Stomach (tissue), 8 donors: ENCODE measurements at regions not wholly inside any gene's neighbourhood (a gene's known extent, or its start where the extent isn't known, plus 50 kb on each side); places are given as distances from the start of the nearest gene placed in this dataset.

Experiments
- DNase-seq, 2 donors: peaks; one replicate each; pipeline versions ENCODE4 v3.0.0 to v3.0.0-alpha.2; 2013 to 2019
- H3K27ac ChIP-seq, 5 donors: fragments of 200-600 bp in 4 of 5; sonication (generic) in 4 of 5; one replicate each; pipeline ENCODE4 v1.5.1; 2013 to 2019; ENCODE audit warnings: mild to moderate bottlenecking in 1 of 5, moderate library complexity in 1 of 5
- H3K27me3 ChIP-seq, 3 donors: fragments of 200-600 bp; sonication (generic); one replicate each; pipeline ENCODE4 v1.5.1; 2017 to 2019; ENCODE audit warnings: mixed run types in 1 of 3
- H3K36me3 ChIP-seq, 4 donors: fragments of 200-600 bp; sonication (generic); 1 replicate in 3 of 4; 2 replicates in 1 of 4; pipeline ENCODE4 v1.5.1; 2016 to 2019
- H3K4me1 ChIP-seq, 4 donors: fragments of 200-600 bp; sonication (generic); one replicate each; pipeline ENCODE4 v1.5.1; 2016 to 2019
- H3K4me3 ChIP-seq, 4 donors: fragments of 200-600 bp; sonication (generic) in 3 of 4; one replicate each; pipeline ENCODE4 v1.5.1; 2016 to 2019; ENCODE audit warnings: mild to moderate bottlenecking in 1 of 4
- H3K9me3 ChIP-seq, 4 donors: fragments of 200-600 bp; sonication (generic); one replicate each; pipeline ENCODE4 v1.5.1; 2016 to 2019
- EP300 ChIP-seq: sonication (generic); formaldehyde crosslinking; IDR thresholded peaks from one replicate; pipeline ENCODE4 v1.6.1; 2017; ENCODE audit warnings: antibody characterized with exemption
- POLR2A ChIP-seq, 4 donors: fragments of 450-650 bp; IDR thresholded peaks; one replicate each; pipeline ENCODE4 v1.6.1; 2016; ENCODE audit warnings: antibody characterized with exemption in 4 of 4, control low read depth in 2 of 4, mild to moderate bottlenecking in 1 of 4, moderate library complexity in 1 of 4
- POLR2AphosphoS5 ChIP-seq, 3 donors: sonication (generic); formaldehyde crosslinking; IDR thresholded peaks; one replicate each; pipeline ENCODE4 v1.6.1; 2016; ENCODE audit warnings: antibody characterized with exemption in 3 of 3
- WGBS, 5 donors: extraction: QIAGEN DNeasy Blood & Tissue Kit in 3 of 5; methylation state at CpG; one replicate each; pipeline versions ENCODE4 v1.1.5 to v1.1.7; 2013 to 2018; 5-methylcytosine and 5-hydroxymethylcytosine counted together
- intact Hi-C: fragments of 100-400 bp; cut with DNase I; formaldehyde crosslinking; loops from one replicate; pipeline ENCODE4 v1.15.1; 2023; ENCODE audit warnings: low total_unique reads
- TF ChIP-seq, protein P1 (sequence below), 7 experiments: fragments of 450-650 bp in 4 of 7; fragments of 200-600 bp in 3 of 7; sonication (generic) in 3 of 7; IDR thresholded peaks; one replicate each; pipeline ENCODE4 v1.5.1; 2016 to 2019; ENCODE audit warnings: antibody characterized with exemption in 7 of 7, control low read depth in 2 of 7, mild to moderate bottlenecking in 1 of 7
- donor health status: healthy with polysubstance abuse.
- donor health status: Bipolar disorder and iron deficiency.
- donor health status: healthy.

DNA sequence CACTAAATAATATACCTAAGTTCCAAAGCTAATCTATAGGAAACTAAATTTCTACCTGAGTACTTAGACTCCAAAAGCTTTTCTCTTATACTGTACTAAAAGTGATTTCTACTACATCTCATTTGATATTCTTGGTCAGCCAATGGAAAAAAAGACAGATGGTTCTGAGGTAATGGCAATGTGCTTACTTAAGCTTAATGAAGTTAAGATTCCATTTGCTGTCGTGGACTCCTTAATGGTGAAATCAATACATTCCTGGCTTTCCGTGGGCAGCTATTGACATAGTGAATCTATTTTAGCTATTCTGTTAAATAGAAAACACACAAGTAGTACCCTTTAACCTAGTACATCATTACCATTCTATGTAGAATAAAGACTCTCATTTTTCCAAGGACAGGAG is 1825.6 kb upstream of the CDH9 start:
- TF ChIP-seq POLR2AphosphoS5 (IDR thresholded peaks at IDR 0.05) (no peak), POLR2A (IDR thresholded peaks at IDR 0.05) (no peak), EP300 (no peak)
- TF ChIP-seq, protein P1, sequence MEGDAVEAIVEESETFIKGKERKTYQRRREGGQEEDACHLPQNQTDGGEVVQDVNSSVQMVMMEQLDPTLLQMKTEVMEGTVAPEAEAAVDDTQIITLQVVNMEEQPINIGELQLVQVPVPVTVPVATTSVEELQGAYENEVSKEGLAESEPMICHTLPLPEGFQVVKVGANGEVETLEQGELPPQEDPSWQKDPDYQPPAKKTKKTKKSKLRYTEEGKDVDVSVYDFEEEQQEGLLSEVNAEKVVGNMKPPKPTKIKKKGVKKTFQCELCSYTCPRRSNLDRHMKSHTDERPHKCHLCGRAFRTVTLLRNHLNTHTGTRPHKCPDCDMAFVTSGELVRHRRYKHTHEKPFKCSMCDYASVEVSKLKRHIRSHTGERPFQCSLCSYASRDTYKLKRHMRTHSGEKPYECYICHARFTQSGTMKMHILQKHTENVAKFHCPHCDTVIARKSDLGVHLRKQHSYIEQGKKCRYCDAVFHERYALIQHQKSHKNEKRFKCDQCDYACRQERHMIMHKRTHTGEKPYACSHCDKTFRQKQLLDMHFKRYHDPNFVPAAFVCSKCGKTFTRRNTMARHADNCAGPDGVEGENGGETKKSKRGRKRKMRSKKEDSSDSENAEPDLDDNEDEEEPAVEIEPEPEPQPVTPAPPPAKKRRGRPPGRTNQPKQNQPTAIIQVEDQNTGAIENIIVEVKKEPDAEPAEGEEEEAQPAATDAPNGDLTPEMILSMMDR (IDR thresholded peaks at IDR 0.05), result no peak
- H3K36me3 ChIP-seq, result no peaks in the 10 kb centered on the region
- no peak overlapping the region for H3K27ac ChIP-seq
- no peaks in the 10 kb centered on the region for H3K4me1 ChIP-seq
- no peaks in the 10 kb centered on the region for H3K27me3 ChIP-seq
- H3K4me3 ChIP-seq, result no peak overlapping the region
- 23 to 47% (median 34%) methylated on average over 2 of the region's 2 CpGs for WGBS, 5 donors
- peak in 1 of 2 donors; percentile 12 for DNase-seq
- H3K9me3 ChIP-seq, result no peaks in the 10 kb centered on the region
- intact Hi-C loops, result no loop called here

DNA sequence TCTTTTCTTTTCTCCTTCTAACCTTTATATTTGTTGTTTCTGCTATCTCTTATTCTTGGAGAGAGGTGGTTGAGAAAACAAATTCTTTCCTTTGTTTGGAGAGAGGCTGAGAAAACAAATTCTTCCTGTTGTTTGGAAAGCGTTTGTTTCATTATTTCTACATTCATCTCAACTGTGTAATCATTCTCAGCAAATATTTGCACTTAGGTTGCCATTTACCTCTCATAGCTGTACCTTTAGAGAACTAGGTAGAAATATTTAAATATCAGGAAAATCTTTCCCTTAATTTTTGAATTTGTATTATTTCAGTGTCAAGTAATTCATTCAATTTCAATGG is 1824.4 kb upstream of the CDH9 start:
- no peaks in the 10 kb centered on the region for H3K36me3 ChIP-seq
- no peak for DNase-seq
- TF ChIP-seq EP300, result no peak
- no peak for TF ChIP-seq POLR2AphosphoS5 (IDR thresholded peaks at IDR 0.05)
- TF ChIP-seq, protein P1 (IDR thresholded peaks at IDR 0.05), result no peak
- TF ChIP-seq POLR2A (IDR thresholded peaks at IDR 0.05), result no peak
- H3K4me1 ChIP-seq, result no peaks in the 10 kb centered on the region
- no peak overlapping the region for H3K27ac ChIP-seq
- intact Hi-C loops, result no loop called here
- no peaks in the 10 kb centered on the region for H3K27me3 ChIP-seq
- H3K4me3 ChIP-seq, result no peak overlapping the region
- no peaks in the 10 kb centered on the region for H3K9me3 ChIP-seq
- WGBS, 5 donors, result 26 to 62% (median 32%) methylated on average over 1 of the region's 1 CpG

DNA sequence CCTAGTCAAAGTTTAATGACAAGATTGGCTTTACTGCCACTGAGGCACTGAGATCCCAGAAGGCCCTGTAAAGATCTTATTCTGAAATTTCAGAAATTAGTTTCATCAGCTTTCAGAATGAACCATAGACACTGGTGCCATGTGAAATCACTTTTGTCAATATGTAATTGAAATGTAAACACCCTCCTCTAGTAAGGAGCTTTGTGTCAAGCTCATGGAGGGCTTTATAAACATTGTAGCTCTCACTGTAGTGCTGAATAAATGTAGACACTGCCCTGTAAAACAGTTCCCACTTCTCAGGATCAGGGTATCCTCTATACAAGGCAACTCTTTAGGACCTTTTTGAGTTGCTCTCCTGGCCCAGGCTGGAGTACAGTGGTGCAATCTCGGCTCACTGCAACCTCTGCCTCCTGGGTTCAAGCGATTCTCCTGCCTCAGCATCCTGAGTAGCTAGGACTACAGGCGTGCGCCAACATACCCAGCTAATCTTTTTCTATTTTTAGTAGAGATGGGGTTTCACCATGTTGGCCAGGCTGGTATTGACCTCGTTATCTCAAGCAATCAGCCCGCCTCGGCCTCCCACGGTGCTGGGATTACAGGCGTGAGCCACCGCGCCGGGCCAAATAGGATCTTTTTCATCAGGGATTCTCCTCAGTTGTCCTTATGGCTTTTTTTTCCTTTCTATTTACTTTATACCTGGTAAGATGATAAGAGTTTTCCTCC is 1823.9 kb upstream of the CDH9 start:
- Histone ChIP-seq H3K4me1 (no peaks in the 10 kb centered on the region), H3K27me3 (no peaks in the 10 kb centered on the region), H3K9me3 (no peaks in the 10 kb centered on the region), H3K27ac (no peak overlapping the region), H3K4me3 (no peak overlapping the region), H3K36me3 (no peaks in the 10 kb centered on the region)
- TF ChIP-seq, protein P1 (IDR thresholded peaks at IDR 0.05), result no peak
- no peak for DNase-seq
- intact Hi-C loops, result no loop called here
- 45 to 66% (median 51%) methylated on average over 12 of the region's 12 CpGs for WGBS, 5 donors

DNA sequence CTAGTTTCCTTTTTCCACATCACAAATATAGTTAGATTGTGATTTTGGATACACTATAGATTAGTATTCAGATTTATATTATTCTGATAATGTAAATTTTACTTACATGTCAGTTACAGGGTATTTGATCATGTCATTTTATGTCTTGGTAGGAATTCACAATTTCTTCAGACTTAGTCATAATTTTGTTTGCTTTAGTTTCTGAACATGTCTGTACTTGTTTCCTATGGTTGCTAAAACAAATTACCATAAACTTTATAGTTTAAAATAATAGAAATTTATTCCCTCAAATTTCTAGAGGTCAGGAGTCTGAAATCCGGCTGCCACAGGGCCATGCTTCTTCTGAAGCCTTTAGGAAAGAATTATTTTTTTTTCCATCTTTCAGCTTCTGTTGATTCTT is 1817.2 kb upstream of the CDH9 start:
- DNase-seq, result no peak
- no peaks in the 10 kb centered on the region for H3K27me3 ChIP-seq
- no peak overlapping the region for H3K4me3 ChIP-seq
- intact Hi-C loops, result no loop called here
- no peak overlapping the region for H3K27ac ChIP-seq
- no peaks in the 10 kb centered on the region for H3K4me1 ChIP-seq
- TF ChIP-seq POLR2A (IDR thresholded peaks at IDR 0.05) (no peak), POLR2AphosphoS5 (IDR thresholded peaks at IDR 0.05) (no peak), EP300 (no peak)
- TF ChIP-seq, protein P1 (IDR thresholded peaks at IDR 0.05), result no peak
- no peaks in the 10 kb centered on the region for H3K9me3 ChIP-seq
- 70 to 85% (median 75%) methylated on average over 1 of the region's 1 CpG for WGBS, 5 donors
- H3K36me3 ChIP-seq, result no peaks in the 10 kb centered on the region
